GM12874 (cell line): ENCODE measurements at regions not wholly inside any gene's neighbourhood (a gene's known extent, or its start where the extent isn't known, plus 50 kb on each side); places are given as distances from the start of the nearest gene placed in this dataset.

ENCODE experiments used
- TF ChIP-seq, protein P1 (sequence below): IDR thresholded peaks from 2 replicates; pipeline ENCODE4 v1.5.1; 2011; ENCODE audit warnings: low read depth, mild to moderate bottlenecking, control low read depth, low read length, moderate library complexity; ENCODE audit not compliant: insufficient read depth

DNA sequence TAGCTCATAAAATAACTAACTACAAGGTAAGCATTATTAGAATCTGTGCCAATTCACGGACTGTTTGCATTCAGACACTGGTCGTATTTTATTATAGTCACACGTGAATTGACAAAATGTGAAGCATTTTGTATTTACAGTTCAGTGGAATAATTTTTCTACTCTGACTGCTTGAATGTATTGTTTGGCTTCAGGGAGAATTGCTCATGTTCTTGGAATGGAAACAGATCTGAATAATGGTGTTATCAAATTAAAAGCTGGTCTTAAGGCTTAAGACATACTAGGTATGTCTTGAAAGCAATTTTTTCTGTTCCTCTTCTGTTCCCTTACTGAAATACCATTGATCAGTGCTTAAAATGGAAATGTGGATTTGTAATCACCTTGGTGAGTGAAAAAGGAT lies 543.7 kb upstream of the TLE4 start:
- TF ChIP-seq, protein P1, sequence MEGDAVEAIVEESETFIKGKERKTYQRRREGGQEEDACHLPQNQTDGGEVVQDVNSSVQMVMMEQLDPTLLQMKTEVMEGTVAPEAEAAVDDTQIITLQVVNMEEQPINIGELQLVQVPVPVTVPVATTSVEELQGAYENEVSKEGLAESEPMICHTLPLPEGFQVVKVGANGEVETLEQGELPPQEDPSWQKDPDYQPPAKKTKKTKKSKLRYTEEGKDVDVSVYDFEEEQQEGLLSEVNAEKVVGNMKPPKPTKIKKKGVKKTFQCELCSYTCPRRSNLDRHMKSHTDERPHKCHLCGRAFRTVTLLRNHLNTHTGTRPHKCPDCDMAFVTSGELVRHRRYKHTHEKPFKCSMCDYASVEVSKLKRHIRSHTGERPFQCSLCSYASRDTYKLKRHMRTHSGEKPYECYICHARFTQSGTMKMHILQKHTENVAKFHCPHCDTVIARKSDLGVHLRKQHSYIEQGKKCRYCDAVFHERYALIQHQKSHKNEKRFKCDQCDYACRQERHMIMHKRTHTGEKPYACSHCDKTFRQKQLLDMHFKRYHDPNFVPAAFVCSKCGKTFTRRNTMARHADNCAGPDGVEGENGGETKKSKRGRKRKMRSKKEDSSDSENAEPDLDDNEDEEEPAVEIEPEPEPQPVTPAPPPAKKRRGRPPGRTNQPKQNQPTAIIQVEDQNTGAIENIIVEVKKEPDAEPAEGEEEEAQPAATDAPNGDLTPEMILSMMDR: no peak

DNA sequence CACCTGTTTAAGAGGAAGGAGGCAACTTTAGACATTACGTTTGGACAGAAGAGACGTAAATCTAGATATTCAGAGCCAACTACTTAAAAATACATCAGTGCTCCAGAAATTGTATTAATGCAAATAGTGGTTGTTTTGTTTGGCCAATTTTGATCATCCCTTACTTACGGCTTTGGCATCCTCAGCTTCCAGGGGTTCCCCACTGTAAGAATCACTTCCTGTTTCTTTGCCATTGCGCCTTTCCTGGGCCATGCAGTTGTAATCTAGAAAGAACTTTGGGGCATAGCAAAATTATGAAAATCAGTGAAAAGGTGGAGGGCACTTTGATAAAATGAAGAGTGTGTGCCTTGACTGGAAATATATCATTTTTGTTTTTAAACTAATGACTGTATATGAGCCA lies 537.2 kb upstream of the TLE4 start:
- TF ChIP-seq, protein P1: no peak

DNA sequence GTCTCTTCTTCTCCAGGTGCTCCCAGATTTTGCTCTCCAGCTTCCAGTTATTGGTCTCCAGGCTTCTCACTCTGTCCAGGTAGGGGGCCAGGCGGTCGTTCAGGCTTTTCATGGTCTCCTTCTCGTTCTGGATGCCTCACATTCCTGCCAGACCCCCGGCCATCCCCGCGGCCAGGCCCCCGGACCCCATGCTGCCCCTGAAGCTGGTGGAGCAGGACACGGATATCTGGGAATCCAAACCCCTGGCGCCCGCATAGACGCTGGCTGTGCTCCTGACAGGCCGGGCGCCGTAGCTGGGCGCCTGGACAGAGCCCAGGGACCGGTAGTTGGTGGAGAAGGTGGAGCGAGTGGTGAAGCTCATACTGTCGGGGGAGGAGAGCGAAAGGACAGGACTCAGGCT lies 534.4 kb upstream of the TLE4 start:
- TF ChIP-seq, protein P1: no peak

DNA sequence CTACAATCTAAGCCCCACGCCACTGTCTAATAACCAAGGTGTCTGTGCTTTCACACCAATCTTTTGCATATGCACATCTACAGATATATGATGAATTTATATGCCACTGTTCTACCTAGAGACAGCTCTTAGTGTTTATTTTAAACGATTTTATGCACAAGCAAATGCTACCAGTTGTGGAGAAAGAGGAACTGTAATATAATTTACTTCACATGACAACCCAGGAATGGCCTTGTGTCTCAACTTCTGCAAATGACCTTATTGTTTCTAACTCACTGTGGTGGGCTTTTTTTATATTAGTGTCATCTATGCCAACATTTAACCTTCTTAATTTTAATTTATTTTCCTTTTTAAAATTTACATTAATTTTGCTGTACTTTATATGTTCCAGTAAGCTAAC lies 531.1 kb upstream of the TLE4 start:
- TF ChIP-seq, protein P1: no peak

DNA sequence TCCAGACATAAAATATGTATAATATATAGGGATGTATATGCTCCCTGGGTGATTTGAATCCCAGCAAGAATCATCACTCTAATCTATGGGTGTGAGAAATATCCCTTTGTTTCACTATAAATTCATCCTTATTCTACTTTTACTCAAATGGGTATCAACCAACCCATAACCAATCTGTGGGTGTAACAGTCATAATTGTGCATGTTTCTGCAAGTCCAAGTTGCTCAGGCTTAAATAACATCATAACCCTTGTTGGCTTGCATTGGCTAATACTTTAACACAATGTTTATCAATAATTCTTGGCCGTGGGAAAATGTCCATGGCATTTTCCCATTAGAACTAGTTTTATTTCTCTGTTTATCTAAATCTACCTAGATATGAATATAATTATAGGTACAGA lies 530.5 kb upstream of the TLE4 start:
- TF ChIP-seq, protein P1: no peak

DNA sequence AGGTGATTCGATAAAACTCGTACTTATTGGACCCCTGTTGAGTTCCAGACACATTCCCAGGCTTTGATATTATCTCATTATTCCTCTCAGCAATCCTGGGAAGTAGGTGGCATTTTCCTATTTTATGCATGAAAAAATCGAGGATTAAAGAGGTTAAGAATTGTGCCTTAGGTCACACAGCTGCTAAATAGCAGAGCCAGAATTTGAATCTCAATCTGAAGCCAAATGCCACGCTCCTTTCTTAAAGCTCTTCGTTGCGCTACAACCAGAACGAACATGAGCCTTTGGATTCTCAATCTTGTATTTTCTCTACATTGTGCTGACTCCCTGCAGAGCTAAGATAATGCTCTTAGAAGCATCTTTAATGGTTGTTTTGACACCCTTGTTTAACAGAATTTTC lies 527.8 kb upstream of the TLE4 start:
- TF ChIP-seq, protein P1: no peak

DNA sequence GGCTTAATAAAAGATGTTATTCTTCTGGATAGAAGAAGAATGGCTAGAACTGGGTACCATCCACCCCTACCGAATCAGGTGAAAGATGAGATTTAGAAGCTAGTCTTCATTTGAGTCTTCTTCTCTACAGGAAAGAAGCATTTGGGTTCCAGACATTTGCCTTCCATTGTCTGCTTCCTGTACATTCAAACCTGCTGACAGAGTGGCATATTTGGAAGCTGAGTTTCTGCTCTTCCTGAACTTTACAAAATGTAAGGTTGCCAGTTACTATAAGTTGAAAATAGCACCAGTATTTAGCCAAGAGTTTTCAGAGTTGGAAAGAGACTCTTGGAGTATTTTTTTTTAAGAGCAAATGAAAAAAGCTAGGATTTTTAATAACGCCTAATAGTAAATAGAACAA lies 525.4 kb upstream of the TLE4 start:
- TF ChIP-seq, protein P1: no peak

DNA sequence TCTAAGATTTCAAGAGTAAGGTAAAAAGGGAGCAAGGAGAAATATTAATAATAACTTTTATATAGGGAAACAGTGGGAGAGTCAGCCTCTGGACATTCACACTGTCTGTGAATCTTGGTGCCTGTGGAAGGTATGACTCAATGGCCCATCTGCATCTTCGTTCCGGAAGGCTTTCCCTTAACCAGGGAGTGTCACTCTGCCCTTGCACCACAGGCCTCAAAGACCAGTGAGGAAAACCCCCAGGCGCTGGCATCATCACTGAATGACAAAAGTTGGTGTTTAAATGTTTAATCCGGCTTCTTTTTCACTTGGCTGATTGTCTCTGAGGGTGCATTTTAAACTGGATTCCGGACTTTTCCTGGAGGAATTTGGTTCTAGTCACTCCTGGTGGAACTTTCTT lies 522.4 kb upstream of the TLE4 start:
- TF ChIP-seq, protein P1: no peak
